ENCODE measurements at regions not wholly inside any gene's neighbourhood (a gene's known extent, or its start where the extent isn't known, plus 50 kb on each side); places are given as distances from the start of the nearest gene placed in this dataset.

DNA sequence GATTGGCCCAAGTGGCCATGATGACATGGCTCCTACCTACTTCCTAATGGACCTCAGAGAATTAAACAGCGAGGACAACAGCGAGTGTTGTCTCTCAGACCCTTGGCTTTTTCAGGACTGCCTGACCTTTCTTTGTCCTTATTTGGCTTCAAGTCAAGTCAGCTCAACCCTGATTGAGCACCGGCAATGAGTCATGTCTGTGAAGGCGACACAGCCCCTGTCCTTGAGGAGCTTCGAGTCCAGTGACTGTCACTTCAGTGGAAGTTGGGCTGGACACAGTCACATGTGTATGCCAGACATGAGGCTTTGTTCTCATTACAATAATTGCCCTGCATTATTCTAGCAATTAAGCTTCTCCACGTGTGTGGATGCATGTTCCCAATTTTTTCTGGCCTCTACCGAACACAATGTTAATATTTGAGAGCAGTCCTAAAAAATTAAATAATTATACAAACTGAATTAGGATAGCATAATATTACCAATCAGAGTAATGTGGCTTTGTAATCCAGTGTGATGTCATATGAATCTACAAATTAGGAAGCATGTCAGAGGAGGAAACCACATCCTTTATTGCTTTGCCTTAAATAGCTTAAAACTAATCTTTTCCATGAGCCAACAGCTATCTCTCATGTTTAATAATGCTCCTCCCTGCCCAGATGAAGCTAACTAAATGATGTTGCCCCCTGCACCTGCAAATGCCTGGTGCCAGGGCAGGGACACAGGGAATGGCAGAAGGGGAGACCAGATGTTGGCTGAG is 178.6 kb downstream of the CDH26 start:
- WGBS (ENCODE audit: insufficient coverage): 86% methylated on average over 4 of the region's 7 CpGs
- H3K9me3 ChIP-seq (ENCODE audit: control insufficient read depth, insufficient read depth, low read length): no peaks in the 10 kb centered on the region
- no peaks in the 10 kb centered on the region for H3K27me3 ChIP-seq (ENCODE audit: control insufficient read depth, insufficient read depth, low read length)
- DNase-seq (ENCODE audit: low read depth in 4 of 6, low spot score in 6 of 6): no peak
- no peak overlapping the region for H3K4me3 ChIP-seq (ENCODE audit: low read depth, low read length)
- peaks cover 3% of the 10 kb centered on the region for H3K4me1 ChIP-seq (ENCODE audit: control insufficient read depth, insufficient read depth, low read length)
- H3K27ac ChIP-seq (ENCODE audit: low read depth, low read length): no peak overlapping the region
- H3K36me3 ChIP-seq (ENCODE audit: control insufficient read depth, insufficient read depth, low read length): no peaks in the 10 kb centered on the region

DNA sequence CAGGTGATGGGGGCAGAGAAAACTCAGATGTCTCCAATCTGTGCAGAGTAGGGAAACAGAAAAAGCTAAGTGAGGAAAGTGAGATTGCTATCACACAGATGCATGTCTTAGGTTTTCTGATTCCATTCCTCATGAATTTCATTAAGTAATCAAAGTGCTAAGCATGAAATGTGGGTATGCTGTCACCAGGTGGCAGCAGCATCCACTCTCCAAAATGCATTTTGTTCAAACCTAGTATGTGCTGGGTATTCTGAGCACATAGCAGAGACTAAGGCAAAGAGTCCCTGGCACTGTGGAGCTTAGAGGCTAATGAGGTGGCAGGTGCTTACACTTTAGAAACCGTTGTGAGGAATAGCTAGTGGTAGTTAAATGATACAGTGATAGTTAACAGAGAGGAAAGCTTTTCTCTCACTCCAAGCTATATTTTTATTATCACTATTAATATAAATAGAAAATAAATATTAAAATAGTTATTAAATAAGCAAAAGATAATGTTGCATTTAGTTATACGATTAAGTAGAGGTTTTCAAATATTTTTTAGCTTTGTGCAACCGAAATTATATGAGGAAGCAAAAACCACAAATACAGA is 179.5 kb downstream of the CDH26 start:
- Histone ChIP-seq H3K9me3 (ENCODE audit: control insufficient read depth, insufficient read depth, low read length) (no peaks in the 10 kb centered on the region), H3K4me3 (ENCODE audit: low read depth, low read length) (peak overlapping the region; percentile 22), H3K27ac (ENCODE audit: low read depth, low read length) (no peak overlapping the region), H3K27me3 (ENCODE audit: control insufficient read depth, insufficient read depth, low read length) (no peaks in the 10 kb centered on the region), H3K4me1 (ENCODE audit: control insufficient read depth, insufficient read depth, low read length) (peaks cover 6% of the 10 kb centered on the region), H3K36me3 (ENCODE audit: control insufficient read depth, insufficient read depth, low read length) (no peaks in the 10 kb centered on the region)
- DNase-seq (ENCODE audit: low read depth in 4 of 6, low spot score in 6 of 6): peak in 2 of 6 donors; percentile 35 to 76
- WGBS (ENCODE audit: insufficient coverage): no CpG with 5 or more reads among the region's 3 CpGs

DNA sequence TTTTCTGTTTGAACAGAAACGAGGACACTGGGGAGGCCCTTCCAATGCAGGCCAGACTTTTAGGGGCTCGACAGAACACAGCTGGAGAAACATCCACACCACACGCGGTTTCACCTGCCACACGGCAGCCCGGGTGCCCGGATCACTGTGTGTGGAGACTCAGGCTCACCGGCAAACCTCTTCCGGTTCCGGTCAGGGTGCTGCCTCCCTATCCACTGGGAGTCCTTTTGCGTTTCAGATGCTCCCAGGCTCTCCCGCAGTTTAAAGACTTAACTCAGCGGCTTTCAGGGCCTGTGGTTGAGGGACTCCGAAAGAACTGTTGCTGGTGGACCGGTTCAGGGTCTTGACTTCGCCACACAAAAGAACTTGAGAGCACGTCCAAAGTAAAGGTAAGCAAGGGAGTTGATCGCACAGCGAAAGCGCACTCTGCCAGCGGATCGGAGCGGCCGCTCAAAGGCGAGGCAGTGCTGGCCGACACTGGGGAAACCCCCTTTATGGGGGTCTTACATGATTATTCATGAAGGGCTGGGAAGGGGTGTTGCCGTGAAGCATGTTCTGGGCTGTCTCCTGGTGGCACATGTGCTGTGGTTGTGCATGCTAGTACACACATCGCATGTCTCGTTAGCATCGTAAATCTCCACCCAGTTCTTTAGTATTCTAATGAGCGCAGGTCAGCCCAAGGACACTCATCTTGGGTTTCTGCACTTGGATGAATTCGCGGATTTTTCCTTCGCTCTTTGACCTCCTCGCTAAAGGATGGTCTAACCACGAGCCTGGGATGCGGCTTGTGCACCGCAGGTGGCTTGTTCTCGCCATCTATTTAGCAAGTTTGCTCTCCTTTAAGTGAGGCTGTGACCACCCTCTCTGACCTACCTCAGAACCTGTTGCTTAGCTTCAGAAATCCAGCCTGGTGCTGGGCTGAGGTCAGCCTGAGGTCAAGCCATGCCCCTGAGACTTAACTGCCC is 180.3 kb downstream of the CDH26 start:
- 53% methylated on average over 39 of the region's 39 CpGs for WGBS (ENCODE audit: insufficient coverage)
- H3K4me1 ChIP-seq (ENCODE audit: control insufficient read depth, insufficient read depth, low read length): peaks cover 7% of the 10 kb centered on the region
- no peaks in the 10 kb centered on the region for H3K27me3 ChIP-seq (ENCODE audit: control insufficient read depth, insufficient read depth, low read length)
- peak overlapping the region; percentile 22 for H3K4me3 ChIP-seq (ENCODE audit: low read depth, low read length)
- no peaks in the 10 kb centered on the region for H3K36me3 ChIP-seq (ENCODE audit: control insufficient read depth, insufficient read depth, low read length)
- H3K9me3 ChIP-seq (ENCODE audit: control insufficient read depth, insufficient read depth, low read length): no peaks in the 10 kb centered on the region
- H3K27ac ChIP-seq (ENCODE audit: low read depth, low read length): no peak overlapping the region
- DNase-seq (ENCODE audit: low read depth in 4 of 6, low spot score in 6 of 6): peak in 2 of 6 donors; percentile 25 to 82

- Histone ChIP-seq H3K4me1 (ENCODE audit: control insufficient read depth, insufficient read depth, low read length) (peaks cover 7% of the 10 kb centered on the region), H3K9me3 (ENCODE audit: control insufficient read depth, insufficient read depth, low read length) (no peaks in the 10 kb centered on the region), H3K36me3 (ENCODE audit: control insufficient read depth, insufficient read depth, low read length) (no peaks in the 10 kb centered on the region), H3K4me3 (ENCODE audit: low read depth, low read length) (no peak overlapping the region), H3K27me3 (ENCODE audit: control insufficient read depth, insufficient read depth, low read length) (no peaks in the 10 kb centered on the region), H3K27ac (ENCODE audit: low read depth, low read length) (no peak overlapping the region)
- 73% methylated on average over 9 of the region's 11 CpGs for WGBS (ENCODE audit: insufficient coverage)
- peak in 2 of 6 donors; percentile 40 to 60 for DNase-seq (ENCODE audit: low read depth in 4 of 6, low spot score in 6 of 6)
Measured at GRCh38 chr20:60139663-60140446, 181.6 kb downstream of the CDH26 start.

DNA sequence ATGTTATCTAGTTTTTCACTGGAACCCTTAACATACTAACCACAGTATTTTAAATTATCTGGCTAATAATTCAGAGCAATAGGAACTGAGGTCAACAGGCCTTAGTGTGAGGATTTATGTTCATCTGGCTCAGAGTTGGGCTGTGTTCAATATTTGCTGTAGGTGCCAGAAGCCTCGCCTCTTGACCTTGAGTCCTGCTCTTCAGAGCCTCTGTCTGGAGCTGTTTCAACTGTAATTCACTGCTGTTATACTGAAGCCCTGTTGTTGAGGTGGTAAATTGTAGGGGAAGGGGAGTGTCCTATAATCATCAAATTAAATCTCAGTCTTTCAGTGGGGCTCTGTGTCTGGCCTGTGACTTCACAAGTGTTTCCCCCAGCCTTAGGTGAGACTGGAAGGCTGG is 184.4 kb downstream of the CDH26 start:
- H3K4me3 ChIP-seq (ENCODE audit: low read depth, low read length): no peak overlapping the region
- no peaks in the 10 kb centered on the region for H3K36me3 ChIP-seq (ENCODE audit: control insufficient read depth, insufficient read depth, low read length)
- no peaks in the 10 kb centered on the region for H3K9me3 ChIP-seq (ENCODE audit: control insufficient read depth, insufficient read depth, low read length)
- H3K27ac ChIP-seq (ENCODE audit: low read depth, low read length): no peak overlapping the region
- no CpG with 5 or more reads among the region's 1 CpG for WGBS (ENCODE audit: insufficient coverage)
- DNase-seq (ENCODE audit: low read depth in 4 of 6, low spot score in 6 of 6): no peak
- peaks cover 7% of the 10 kb centered on the region for H3K4me1 ChIP-seq (ENCODE audit: control insufficient read depth, insufficient read depth, low read length)
- no peaks in the 10 kb centered on the region for H3K27me3 ChIP-seq (ENCODE audit: control insufficient read depth, insufficient read depth, low read length)

- WGBS (ENCODE audit: insufficient coverage): 100% methylated on average over 1 of the region's 3 CpGs
- no peaks in the 10 kb centered on the region for H3K36me3 ChIP-seq (ENCODE audit: control insufficient read depth, insufficient read depth, low read length)
Measured at GRCh38 chr20:60143261-60143842, 185.1 kb downstream of the CDH26 start.

DNA sequence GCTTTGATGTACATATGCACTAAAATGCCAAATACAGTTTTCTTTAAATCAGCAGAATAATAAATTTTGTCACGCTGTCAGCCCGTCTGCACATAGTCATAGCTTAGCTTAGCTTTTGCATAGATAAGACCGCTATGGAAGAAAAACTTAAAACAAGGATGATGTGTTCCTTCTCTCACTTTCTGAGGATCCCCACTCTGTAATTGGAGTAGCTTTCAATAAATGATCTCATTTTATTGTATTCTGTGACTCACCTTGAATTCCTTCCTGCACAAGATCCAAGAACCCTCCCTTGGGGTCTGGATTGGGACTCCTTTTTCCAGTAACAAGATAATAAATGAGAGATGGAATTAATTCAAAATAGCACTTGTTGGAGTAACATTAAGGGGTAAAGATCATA is 186.2 kb downstream of the CDH26 start:
- no peaks in the 10 kb centered on the region for H3K9me3 ChIP-seq (ENCODE audit: control insufficient read depth, insufficient read depth, low read length)
- H3K4me3 ChIP-seq (ENCODE audit: low read depth, low read length): no peak overlapping the region
- H3K27me3 ChIP-seq (ENCODE audit: control insufficient read depth, insufficient read depth, low read length): no peaks in the 10 kb centered on the region
- no CpG with 5 or more reads among the region's 3 CpGs for WGBS (ENCODE audit: insufficient coverage)
- no peak for DNase-seq (ENCODE audit: low read depth in 4 of 6, low spot score in 6 of 6)
- peaks cover 4% of the 10 kb centered on the region for H3K4me1 ChIP-seq (ENCODE audit: control insufficient read depth, insufficient read depth, low read length)
- H3K27ac ChIP-seq (ENCODE audit: low read depth, low read length): no peak overlapping the region
- no peaks in the 10 kb centered on the region for H3K36me3 ChIP-seq (ENCODE audit: control insufficient read depth, insufficient read depth, low read length)

More at GRCh38 chr20:60143261-60143842, 185.1 kb downstream of the CDH26 start:
- Histone ChIP-seq H3K4me1 (ENCODE audit: control insufficient read depth, insufficient read depth, low read length) (peaks cover 7% of the 10 kb centered on the region), H3K27me3 (ENCODE audit: control insufficient read depth, insufficient read depth, low read length) (no peaks in the 10 kb centered on the region), H3K4me3 (ENCODE audit: low read depth, low read length) (no peak overlapping the region), H3K9me3 (ENCODE audit: control insufficient read depth, insufficient read depth, low read length) (no peaks in the 10 kb centered on the region), H3K27ac (ENCODE audit: low read depth, low read length) (no peak overlapping the region)
- DNase-seq (ENCODE audit: low read depth in 4 of 6, low spot score in 6 of 6): no peak

GRCh38 chr20:60144974-60145527 is 186.8 kb downstream of the CDH26 start:
- DNase-seq (ENCODE audit: low read depth in 4 of 6, low spot score in 6 of 6): peak in 1 of 6 donors; percentile 74
- no CpG with 5 or more reads among the region's 5 CpGs for WGBS (ENCODE audit: insufficient coverage)
- no peak overlapping the region for H3K27ac ChIP-seq (ENCODE audit: low read depth, low read length)
- peaks cover 4% of the 10 kb centered on the region for H3K4me1 ChIP-seq (ENCODE audit: control insufficient read depth, insufficient read depth, low read length)
- H3K9me3 ChIP-seq (ENCODE audit: control insufficient read depth, insufficient read depth, low read length): no peaks in the 10 kb centered on the region
- H3K36me3 ChIP-seq (ENCODE audit: control insufficient read depth, insufficient read depth, low read length): no peaks in the 10 kb centered on the region
- no peak overlapping the region for H3K4me3 ChIP-seq (ENCODE audit: low read depth, low read length)
- no peaks in the 10 kb centered on the region for H3K27me3 ChIP-seq (ENCODE audit: control insufficient read depth, insufficient read depth, low read length)
